ENCODE measurements at regions not wholly inside any gene's neighbourhood (a gene's known extent, or its start where the extent isn't known, plus 50 kb on each side); places are given as distances from the start of the nearest gene placed in this dataset.

DNA sequence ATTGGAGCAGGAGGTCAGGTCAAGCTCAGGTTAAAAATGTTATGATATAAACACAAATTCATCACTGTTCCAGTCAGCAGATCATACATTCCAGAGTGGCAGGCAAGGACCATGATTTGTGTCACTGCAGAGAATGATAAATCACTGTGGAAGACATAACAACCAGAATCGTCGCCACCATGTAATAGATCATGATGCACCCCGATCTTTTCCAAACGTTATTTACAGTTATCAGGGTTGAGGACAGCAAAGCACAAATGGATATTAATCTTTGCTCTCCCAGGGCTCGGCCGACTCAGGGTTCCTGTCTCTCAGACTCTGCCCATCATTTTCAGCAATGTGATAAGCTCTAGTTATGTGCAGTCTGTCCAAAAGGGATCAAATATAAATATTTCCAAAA is 122.7 kb downstream of the ZBTB18 start:
- TF ChIP-seq POLR2A (IDR thresholded peaks at IDR 0.05), result no peak
- TF ChIP-seq, protein P1, sequence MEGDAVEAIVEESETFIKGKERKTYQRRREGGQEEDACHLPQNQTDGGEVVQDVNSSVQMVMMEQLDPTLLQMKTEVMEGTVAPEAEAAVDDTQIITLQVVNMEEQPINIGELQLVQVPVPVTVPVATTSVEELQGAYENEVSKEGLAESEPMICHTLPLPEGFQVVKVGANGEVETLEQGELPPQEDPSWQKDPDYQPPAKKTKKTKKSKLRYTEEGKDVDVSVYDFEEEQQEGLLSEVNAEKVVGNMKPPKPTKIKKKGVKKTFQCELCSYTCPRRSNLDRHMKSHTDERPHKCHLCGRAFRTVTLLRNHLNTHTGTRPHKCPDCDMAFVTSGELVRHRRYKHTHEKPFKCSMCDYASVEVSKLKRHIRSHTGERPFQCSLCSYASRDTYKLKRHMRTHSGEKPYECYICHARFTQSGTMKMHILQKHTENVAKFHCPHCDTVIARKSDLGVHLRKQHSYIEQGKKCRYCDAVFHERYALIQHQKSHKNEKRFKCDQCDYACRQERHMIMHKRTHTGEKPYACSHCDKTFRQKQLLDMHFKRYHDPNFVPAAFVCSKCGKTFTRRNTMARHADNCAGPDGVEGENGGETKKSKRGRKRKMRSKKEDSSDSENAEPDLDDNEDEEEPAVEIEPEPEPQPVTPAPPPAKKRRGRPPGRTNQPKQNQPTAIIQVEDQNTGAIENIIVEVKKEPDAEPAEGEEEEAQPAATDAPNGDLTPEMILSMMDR (IDR thresholded peaks at IDR 0.05), result no peak

All from upper lobe of left lung (tissue), 4 donors.